CD4-positive, alpha-beta T cell (primary cell): ENCODE measurements at regions not wholly inside any gene's neighbourhood (a gene's known extent, or its start where the extent isn't known, plus 50 kb on each side); places are given as distances from the start of the nearest gene placed in this dataset.

ENCODE experiments used
- ATAC-seq: fragments of 200-7000 bp; cut with Tn5 transposase; one replicate; pipeline ENCODE4 v1.10.0; 2022; ENCODE audit warnings: mild to moderate bottlenecking; ENCODE audit not compliant: poor library complexity
- CTCF ChIA-PET: fragments of 350-600 bp; sonication (Branson Sonifier 250); formaldehyde crosslinking; loops from one replicate; lab custom pipeline; 2021; ENCODE audit warnings: antibody characterized with exemption, inconsistent platforms; lab: Charles Lee
- POLR2A ChIA-PET: fragments of 350-600 bp; sonication (Branson Sonifier 250); formaldehyde crosslinking; loops from one replicate; lab custom pipeline; 2021; ENCODE audit warnings: antibody characterized with exemption, inconsistent platforms; lab: Charles Lee
- DNase-seq, 14 experiments: peaks; one replicate each; pipeline ENCODE4 v3.0.0-alpha.2; 2013 to 2020; ENCODE audit warnings: mixed read lengths in 2 of 14
- H3K27ac ChIP-seq, 2 donors: one replicate each; pipeline versions ENCODE4 v1.5.1 to v1.7.0; 2013; ENCODE audit warnings: low read length in 2 of 2, low read depth in 1 of 2, mild to moderate bottlenecking in 1 of 2
- H3K27me3 ChIP-seq, 2 experiments: 1 replicate in 1 of 2; 2 replicates in 1 of 2; pipeline versions ENCODE4 v1.6.1 to v1.7.0; 2013; ENCODE audit warnings: low read length in 2 of 2, control low read depth in 1 of 2, mild to moderate bottlenecking in 1 of 2, moderate library complexity in 1 of 2; ENCODE audit not compliant: insufficient read depth in 2 of 2, control insufficient read depth in 1 of 2
- H3K36me3 ChIP-seq: one replicate; pipeline ENCODE4 v1.6.1; 2013; ENCODE audit warnings: low read length, control low read depth; ENCODE audit not compliant: insufficient read depth
- H3K4me1 ChIP-seq: one replicate; pipeline ENCODE4 v1.6.1; 2013; ENCODE audit warnings: low read length, control low read depth; ENCODE audit not compliant: insufficient read depth
- H3K4me3 ChIP-seq: one replicate; pipeline ENCODE4 v1.5.1; 2013; ENCODE audit warnings: mild to moderate bottlenecking, low read length, moderate library complexity
- H3K9me3 ChIP-seq, 2 experiments: 1 replicate in 1 of 2; 2 replicates in 1 of 2; pipeline versions ENCODE4 v1.6.1 to v1.7.0; 2013; ENCODE audit warnings: low read length in 2 of 2, mild to moderate bottlenecking in 2 of 2, control low read depth in 1 of 2, moderate library complexity in 1 of 2; ENCODE audit not compliant: control insufficient read depth in 1 of 2, insufficient read depth in 1 of 2
- H3K27ac Mint-ChIP-seq: one replicate; pipeline ENCODE4 v1.8.0; 2020; ENCODE audit warnings: mixed read lengths
- H3K27me3 Mint-ChIP-seq: one replicate; pipeline ENCODE4 v1.8.0; 2021; ENCODE audit warnings: mixed read lengths
- H3K36me3 Mint-ChIP-seq: one replicate; pipeline ENCODE4 v1.8.0; 2021; ENCODE audit warnings: low read depth, mixed read lengths
- H3K4me1 Mint-ChIP-seq: one replicate; pipeline ENCODE4 v1.8.0; 2021; ENCODE audit warnings: low read depth, mixed read lengths
- H3K4me3 Mint-ChIP-seq: one replicate; pipeline ENCODE4 v1.8.0; 2020; ENCODE audit warnings: mild to moderate bottlenecking, mixed read lengths
- H3K9me3 Mint-ChIP-seq: one replicate; pipeline ENCODE4 v1.8.0; 2020; ENCODE audit warnings: mixed read lengths
- intact Hi-C, 2 experiments: fragments of 100-400 bp; cut with DNase I in 1 of 2; cut with micrococcal nuclease in 1 of 2; formaldehyde crosslinking; loops; one replicate each; pipeline versions ENCODE4 v1.15.1 to v1.9.0; 2023 to 2025; cut with DNase I, micrococcal nuclease
- TF ChIP-seq, protein P1 (sequence below): fragments of 200-600 bp; IDR thresholded peaks from one replicate; pipeline ENCODE4 v1.8.0; 2022; ENCODE audit warnings: antibody characterized with exemption, mild to moderate bottlenecking

GRCh38 chr3:113096188-113096892 is 105.6 kb downstream of the GTPBP8 start:
- ChIA-PET POLR2A (no interaction called here), CTCF (no interaction called here)
- intact Hi-C loops, result no loop called here

GRCh38 chr3:113097960-113098447 is 107.2 kb downstream of the GTPBP8 start:
- H3K4me3 Mint-ChIP-seq, result no peak overlapping the region
- H3K27me3 Mint-ChIP-seq, result no peaks in the 10 kb centered on the region
- no peaks in the 10 kb centered on the region for H3K4me1 ChIP-seq
- DNase-seq (no peak), ATAC-seq (no peak)
- TF ChIP-seq, protein P1, sequence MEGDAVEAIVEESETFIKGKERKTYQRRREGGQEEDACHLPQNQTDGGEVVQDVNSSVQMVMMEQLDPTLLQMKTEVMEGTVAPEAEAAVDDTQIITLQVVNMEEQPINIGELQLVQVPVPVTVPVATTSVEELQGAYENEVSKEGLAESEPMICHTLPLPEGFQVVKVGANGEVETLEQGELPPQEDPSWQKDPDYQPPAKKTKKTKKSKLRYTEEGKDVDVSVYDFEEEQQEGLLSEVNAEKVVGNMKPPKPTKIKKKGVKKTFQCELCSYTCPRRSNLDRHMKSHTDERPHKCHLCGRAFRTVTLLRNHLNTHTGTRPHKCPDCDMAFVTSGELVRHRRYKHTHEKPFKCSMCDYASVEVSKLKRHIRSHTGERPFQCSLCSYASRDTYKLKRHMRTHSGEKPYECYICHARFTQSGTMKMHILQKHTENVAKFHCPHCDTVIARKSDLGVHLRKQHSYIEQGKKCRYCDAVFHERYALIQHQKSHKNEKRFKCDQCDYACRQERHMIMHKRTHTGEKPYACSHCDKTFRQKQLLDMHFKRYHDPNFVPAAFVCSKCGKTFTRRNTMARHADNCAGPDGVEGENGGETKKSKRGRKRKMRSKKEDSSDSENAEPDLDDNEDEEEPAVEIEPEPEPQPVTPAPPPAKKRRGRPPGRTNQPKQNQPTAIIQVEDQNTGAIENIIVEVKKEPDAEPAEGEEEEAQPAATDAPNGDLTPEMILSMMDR, result no peak
- no peaks in the 10 kb centered on the region for H3K36me3 ChIP-seq
- H3K27me3 ChIP-seq, result no peaks in the 10 kb centered on the region
- CTCF ChIA-PET, result no interaction called here
- POLR2A ChIA-PET, result no interaction called here
- H3K36me3 Mint-ChIP-seq, result no peaks in the 10 kb centered on the region
- H3K27ac ChIP-seq, result no peak overlapping the region
- no peaks in the 10 kb centered on the region for H3K9me3 ChIP-seq
- H3K9me3 Mint-ChIP-seq, result no peaks in the 10 kb centered on the region
- intact Hi-C loops, result no loop called here
- H3K4me3 ChIP-seq, result no peak overlapping the region
- H3K4me1 Mint-ChIP-seq, result no peaks in the 10 kb centered on the region
- no peak overlapping the region for H3K27ac Mint-ChIP-seq

More at GRCh38 chr3:113096188-113096892, 105.6 kb downstream of the GTPBP8 start:
- no peaks in the 10 kb centered on the region for H3K4me1 Mint-ChIP-seq
- no peaks in the 10 kb centered on the region for H3K27me3 Mint-ChIP-seq
- no peaks in the 10 kb centered on the region for H3K36me3 Mint-ChIP-seq
- DNase-seq, result no peak
- H3K27ac ChIP-seq, result no peak overlapping the region
- no peaks in the 10 kb centered on the region for H3K27me3 ChIP-seq
- no peaks in the 10 kb centered on the region for H3K36me3 ChIP-seq
- no peak overlapping the region for H3K4me3 ChIP-seq
- no peaks in the 10 kb centered on the region for H3K4me1 ChIP-seq
- H3K9me3 ChIP-seq, result no peaks in the 10 kb centered on the region
- TF ChIP-seq, protein P1, result no peak
- ATAC-seq, result no peak
- H3K27ac Mint-ChIP-seq, result no peak overlapping the region
- no peak overlapping the region for H3K4me3 Mint-ChIP-seq
- no peaks in the 10 kb centered on the region for H3K9me3 Mint-ChIP-seq

DNA sequence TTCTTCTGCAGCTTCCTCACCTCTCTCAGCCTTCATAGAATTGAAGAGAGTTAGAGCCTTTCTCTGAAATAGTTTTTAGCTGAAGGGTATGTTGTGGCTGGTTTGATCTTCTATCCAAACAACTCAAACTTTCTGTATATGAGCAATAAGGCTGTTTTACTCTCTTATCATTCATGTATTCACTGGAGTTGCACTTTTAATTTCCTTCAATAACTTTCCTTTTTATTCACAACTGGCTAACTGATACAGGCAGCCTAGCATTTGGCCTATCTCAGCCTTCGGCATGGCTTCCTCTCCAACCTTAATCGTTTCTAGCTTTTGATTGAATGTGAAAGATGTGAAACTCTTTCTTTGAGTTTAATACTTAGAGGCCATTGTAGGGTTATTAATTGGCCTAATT is 109.3 kb downstream of the GTPBP8 start:
- CTCF ChIA-PET, result no interaction called here
- no peak overlapping the region for H3K27ac ChIP-seq
- intact Hi-C loops, result no loop called here
- no peaks in the 10 kb centered on the region for H3K9me3 ChIP-seq
- Mint-ChIP-seq H3K9me3 (no peaks in the 10 kb centered on the region), H3K27ac (no peak overlapping the region), H3K4me3 (no peak overlapping the region), H3K4me1 (no peaks in the 10 kb centered on the region), H3K27me3 (no peaks in the 10 kb centered on the region), H3K36me3 (no peaks in the 10 kb centered on the region)
- no peaks in the 10 kb centered on the region for H3K4me1 ChIP-seq
- no peaks in the 10 kb centered on the region for H3K36me3 ChIP-seq
- H3K4me3 ChIP-seq, result no peak overlapping the region
- DNase-seq (no peak), ATAC-seq (no peak)
- POLR2A ChIA-PET, result no interaction called here
- no peaks in the 10 kb centered on the region for H3K27me3 ChIP-seq
- TF ChIP-seq, protein P1, result no peak
